Stromal cell of bone marrow (primary cell): ENCODE measurements at regions not wholly inside any gene's neighbourhood (a gene's known extent, or its start where the extent isn't known, plus 50 kb on each side); places are given as distances from the start of the nearest gene placed in this dataset.

Experiments
- DNase-seq: peaks from one replicate; pipeline ENCODE4 v3.0.0-alpha.2; 2012; ENCODE audit warnings: low read depth

DNA sequence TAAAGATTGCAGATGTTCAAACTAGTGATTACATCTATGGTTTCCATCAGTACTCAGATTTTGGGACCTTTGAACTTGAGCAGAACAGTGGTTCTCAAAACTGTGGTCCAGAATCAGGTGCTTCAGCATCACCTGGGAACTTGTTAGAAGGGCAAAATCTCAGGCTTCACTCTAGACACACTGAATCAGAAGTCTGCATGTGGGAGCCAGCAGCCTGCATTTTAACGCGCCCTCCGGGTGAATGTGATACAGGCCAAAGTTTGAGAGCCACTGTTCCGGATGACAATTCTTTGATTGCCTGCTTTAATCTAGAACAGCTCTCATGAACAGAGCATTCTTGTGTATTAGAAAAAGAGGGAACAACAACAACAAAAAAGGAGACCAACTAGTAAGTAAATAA lies 261.7 kb downstream of the GPD2 start:
- no peak for DNase-seq

GRCh38 chr2:156700681-156701080 lies 264.5 kb downstream of the GPD2 start:
- no peak for DNase-seq

- DNase-seq, result no peak
Observed at GRCh38 chr2:156702541-156702940, 266.4 kb downstream of the GPD2 start.

GRCh38 chr2:156703642-156704041 lies 267.5 kb downstream of the GPD2 start:
- DNase-seq, result no peak

- DNase-seq, result no peak
Observed at GRCh38 chr2:156704132-156704531, 268.0 kb downstream of the GPD2 start.

DNA sequence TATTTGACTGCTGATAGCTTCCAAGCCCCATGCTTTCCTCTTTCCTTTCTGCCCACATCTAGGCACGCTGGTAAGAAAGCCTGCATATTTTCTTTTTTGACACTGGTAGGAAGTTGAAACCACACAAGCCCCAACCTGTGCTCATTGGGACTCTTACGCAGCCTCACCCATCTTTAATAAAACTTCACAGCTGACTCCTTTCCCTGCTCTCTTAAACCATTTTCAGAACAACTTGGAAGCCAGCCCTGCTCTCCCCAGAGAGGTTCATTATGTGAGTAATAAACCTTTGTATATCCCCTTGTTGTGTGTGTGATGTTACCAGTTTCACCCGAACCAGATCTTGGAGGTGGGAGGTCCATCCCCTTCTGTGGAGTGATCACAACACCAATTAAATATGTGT lies 268.4 kb downstream of the GPD2 start:
- DNase-seq, result no peak

DNA sequence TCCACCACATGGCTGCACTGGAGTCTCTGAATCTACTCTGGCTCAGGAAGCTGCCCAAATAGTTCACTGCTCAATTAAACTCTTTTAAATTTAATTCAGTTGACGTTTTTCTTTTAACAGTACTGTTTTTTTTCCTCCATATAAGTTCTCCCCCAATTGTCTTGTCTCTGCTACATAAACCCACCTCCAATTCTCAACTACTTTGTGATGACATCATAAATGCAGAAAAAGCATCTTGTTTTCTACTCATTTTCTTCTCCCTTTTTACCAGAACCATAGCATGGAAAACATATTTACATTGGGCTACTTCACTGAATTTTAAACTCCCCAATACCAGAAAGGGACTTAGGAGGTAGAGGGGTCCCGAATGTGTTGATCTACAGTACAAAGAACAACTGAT lies 270.4 kb downstream of the GPD2 start:
- no peak for DNase-seq

- no peak for DNase-seq
Observed at GRCh38 chr2:156708051-156708450, 271.9 kb downstream of the GPD2 start.

DNA sequence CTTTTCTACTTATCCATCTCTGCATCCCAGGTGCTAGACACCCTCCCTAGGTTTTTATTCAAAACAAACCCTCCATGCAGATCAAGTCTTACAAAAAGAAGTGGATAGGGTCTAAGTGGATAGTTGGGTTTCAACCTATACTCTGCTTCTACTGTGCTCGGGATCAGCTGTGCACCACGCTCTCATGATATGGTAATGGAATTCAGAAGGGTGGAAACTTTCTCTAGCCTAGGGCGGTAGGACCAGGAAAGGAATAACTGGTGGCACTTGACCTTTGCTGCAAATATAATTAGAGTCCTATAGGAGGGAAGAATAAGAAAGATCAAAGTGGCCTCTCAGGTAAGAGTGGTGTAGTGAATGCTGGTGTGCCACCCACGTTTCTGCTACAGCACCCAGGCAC lies 272.9 kb downstream of the GPD2 start:
- no peak for DNase-seq

DNA sequence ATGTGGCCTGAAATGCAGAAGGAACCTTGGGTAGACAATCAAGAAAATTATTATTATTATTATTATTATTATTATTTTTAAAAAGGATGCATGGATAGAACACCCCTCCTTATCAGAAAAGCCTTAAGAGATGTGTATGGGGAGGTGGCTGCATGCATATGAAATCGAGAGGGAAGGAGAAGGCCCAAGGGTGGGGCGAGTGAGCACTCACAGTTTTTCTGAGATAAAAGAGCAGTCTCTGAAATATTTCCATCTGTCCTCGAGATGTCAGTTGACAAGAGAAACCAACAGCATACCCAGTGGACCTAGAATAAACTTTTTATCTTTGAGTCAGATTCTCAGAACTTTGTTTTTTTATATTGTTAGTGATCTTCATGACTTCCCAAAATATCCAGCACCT lies 282.9 kb downstream of the GPD2 start:
- no peak for DNase-seq

GRCh38 chr2:156727867-156728266 lies 291.7 kb downstream of the GPD2 start:
- no peak for DNase-seq

- no peak for DNase-seq
Observed at GRCh38 chr2:156728328-156728727, 292.1 kb downstream of the GPD2 start.

GRCh38 chr2:156731506-156731905 lies 295.3 kb downstream of the GPD2 start:
- DNase-seq, result no peak

DNA sequence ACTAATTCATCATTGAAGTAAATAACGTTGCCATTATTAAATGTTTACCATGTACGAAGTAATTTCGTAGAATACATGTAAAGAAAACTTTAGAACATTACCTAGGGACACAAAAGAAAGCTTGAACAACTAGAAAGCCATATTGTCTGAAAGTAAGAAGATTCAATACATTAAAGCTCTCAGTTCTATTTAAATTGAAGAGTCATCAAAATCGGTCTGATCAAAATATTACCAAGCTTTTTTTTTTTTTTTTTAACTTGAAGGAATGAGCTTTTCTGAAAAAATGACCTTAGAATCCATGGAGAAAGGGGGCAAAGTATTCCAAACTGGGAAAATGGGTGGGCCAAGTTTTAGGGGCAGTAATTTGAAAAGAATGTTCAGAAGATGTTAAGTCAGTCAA lies 300.8 kb downstream of the GPD2 start:
- DNase-seq, result no peak

DNA sequence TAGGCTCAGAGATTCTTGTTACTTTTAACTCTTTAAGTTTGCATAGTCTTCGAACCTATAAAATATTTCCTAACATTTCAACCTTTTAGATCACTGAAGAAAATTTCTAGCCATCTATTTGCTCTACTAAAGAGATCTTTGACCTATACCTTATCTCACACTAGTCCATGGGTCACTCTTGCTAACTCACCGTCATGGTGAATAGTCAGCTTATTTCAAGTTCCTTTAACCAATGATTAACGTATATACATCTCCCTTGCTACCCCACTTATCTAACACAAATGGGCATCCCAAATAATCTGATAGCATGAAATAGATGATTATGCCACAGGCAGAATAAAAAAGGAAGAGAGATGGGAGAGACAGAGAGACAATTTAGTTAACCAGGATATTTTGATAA lies 303.1 kb downstream of the GPD2 start:
- no peak for DNase-seq

- DNase-seq, result no peak
Observed at GRCh38 chr2:156745619-156746018, 309.4 kb downstream of the GPD2 start.

- no peak for DNase-seq
Observed at GRCh38 chr2:156748221-156748620, 312.0 kb downstream of the GPD2 start.

DNA sequence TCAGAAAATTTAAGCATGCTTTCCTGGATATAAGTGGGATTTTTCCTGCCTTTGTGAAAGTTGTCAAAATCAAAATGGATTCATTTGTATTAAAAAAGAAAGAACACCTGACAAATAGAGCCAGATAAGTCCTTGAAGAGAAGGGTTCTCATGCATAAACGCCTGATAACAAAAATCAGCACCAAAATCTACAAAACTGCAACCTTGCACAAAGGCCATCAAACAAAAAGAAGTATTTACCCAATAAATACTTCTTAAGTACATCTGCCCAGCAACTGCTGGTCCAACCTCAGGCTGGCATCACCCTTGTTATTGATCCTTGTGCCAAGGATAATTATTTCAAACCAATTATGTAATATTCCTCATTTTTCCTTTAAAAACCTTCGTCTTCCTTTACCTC lies 315.9 kb downstream of the GPD2 start:
- DNase-seq, result no peak

GRCh38 chr2:156753766-156754165 lies 317.6 kb downstream of the GPD2 start:
- DNase-seq, result no peak

DNA sequence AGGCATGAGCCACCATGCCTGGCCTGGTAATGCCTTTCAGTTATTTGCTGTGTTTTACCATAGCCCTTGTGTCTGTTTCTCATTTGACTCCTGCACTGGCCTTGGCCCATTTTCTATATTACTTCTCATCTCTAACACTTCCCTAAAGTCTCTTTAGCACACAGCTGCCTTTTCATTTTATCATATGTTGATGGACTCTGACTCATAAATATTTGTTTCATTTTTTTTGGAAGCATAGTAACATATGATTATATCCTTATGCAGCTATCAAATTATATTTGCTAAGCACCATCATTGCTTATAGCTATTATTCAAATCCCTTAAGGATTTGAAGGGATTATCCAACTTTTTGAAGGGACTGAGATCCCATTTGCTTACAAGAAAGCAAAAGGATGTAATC lies 320.3 kb downstream of the GPD2 start:
- DNase-seq, result no peak

- DNase-seq, result no peak
Observed at GRCh38 chr2:156763174-156763573, 327.0 kb downstream of the GPD2 start.

DNA sequence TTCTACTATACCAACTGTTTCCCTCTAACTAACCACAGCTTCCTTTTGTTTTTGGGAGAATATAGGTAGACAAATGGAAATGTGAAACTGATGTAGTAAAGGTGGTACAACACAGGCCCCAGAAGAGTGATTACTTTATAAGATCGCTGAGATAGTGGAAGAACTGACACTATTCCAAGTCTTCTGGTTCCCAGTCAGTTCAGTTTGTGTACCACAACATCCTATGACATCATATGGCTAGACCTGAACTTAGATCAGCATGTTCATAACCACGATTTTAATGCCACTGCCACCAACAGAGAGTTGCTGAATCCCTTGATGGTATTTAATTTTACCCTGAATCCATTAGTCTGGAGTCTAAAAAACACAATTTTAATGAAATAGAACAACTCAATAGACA lies 328.9 kb downstream of the GPD2 start:
- DNase-seq, result no peak

DNA sequence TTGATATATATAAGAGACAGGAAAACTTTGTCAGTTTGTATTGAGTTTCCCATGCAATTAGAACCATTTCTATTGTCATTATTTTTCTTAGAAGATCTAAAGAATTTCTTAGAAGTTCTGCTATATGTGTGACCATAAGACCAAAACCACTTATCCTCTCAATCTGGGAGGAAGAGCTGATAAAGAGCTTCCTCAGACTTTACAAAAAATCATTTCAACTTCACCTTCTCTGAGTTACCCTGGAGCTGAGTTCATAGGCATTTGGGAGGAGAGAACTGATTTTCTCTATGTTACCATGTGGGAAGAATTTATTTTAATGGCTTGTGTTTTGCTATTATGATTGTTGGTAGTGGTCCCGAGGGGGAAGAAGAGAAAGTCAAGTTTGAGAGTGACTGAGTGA lies 329.3 kb downstream of the GPD2 start:
- no peak for DNase-seq

GRCh38 chr2:156769802-156770201 lies 333.6 kb downstream of the GPD2 start:
- no peak for DNase-seq

GRCh38 chr2:156778916-156779315 lies 342.7 kb downstream of the GPD2 start:
- DNase-seq, result no peak
